ENCODE measurements at regions not wholly inside any gene's neighbourhood (a gene's known extent, or its start where the extent isn't known, plus 50 kb on each side); places are given as distances from the start of the nearest gene placed in this dataset.

GRCh38 chr22:49408102-49408836 lies 419.4 kb downstream of the BRD1 start:
- DNase-seq (ENCODE audit: low read depth) (no peak), FAIRE-seq (no peak)
- no peak overlapping the region for H3K4me3 ChIP-seq (ENCODE audit: low read depth, low read length)
- no peak for TF ChIP-seq CTCF (IDR thresholded peaks at IDR 0.05; ENCODE audit: insufficient read depth, low read length, severe bottlenecking)
- no peaks in the 10 kb centered on the region for H3K27me3 ChIP-seq (ENCODE audit: control insufficient read depth, insufficient read depth, low read length)
- H3K36me3 ChIP-seq (ENCODE audit: control insufficient read depth, insufficient read depth, low read length), result no peaks in the 10 kb centered on the region

GRCh38 chr22:49406879-49407587 lies 420.6 kb downstream of the BRD1 start:
- no peak overlapping the region for H3K4me3 ChIP-seq (ENCODE audit: low read depth, low read length)
- peak; percentile 47 for FAIRE-seq
- DNase-seq (ENCODE audit: low read depth), result no peak
- H3K36me3 ChIP-seq (ENCODE audit: control insufficient read depth, insufficient read depth, low read length), result no peaks in the 10 kb centered on the region
- no peaks in the 10 kb centered on the region for H3K27me3 ChIP-seq (ENCODE audit: control insufficient read depth, insufficient read depth, low read length)
- TF ChIP-seq CTCF (IDR thresholded peaks at IDR 0.05; ENCODE audit: insufficient read depth, low read length, severe bottlenecking), result no peak

GRCh38 chr22:49406047-49406650 lies 421.5 kb downstream of the BRD1 start:
- H3K36me3 ChIP-seq (ENCODE audit: control insufficient read depth, insufficient read depth, low read length), result no peaks in the 10 kb centered on the region
- H3K27me3 ChIP-seq (ENCODE audit: control insufficient read depth, insufficient read depth, low read length), result no peaks in the 10 kb centered on the region
- no peak for DNase-seq (ENCODE audit: low read depth)
- no peak overlapping the region for H3K4me3 ChIP-seq (ENCODE audit: low read depth, low read length)
- FAIRE-seq, result no peak
- TF ChIP-seq CTCF (IDR thresholded peaks at IDR 0.05; ENCODE audit: insufficient read depth, low read length, severe bottlenecking), result no peak

GRCh38 chr22:49405590-49405989 lies 422.1 kb downstream of the BRD1 start:
- no peak overlapping the region for H3K4me3 ChIP-seq (ENCODE audit: low read depth, low read length)
- H3K27me3 ChIP-seq (ENCODE audit: control insufficient read depth, insufficient read depth, low read length), result no peaks in the 10 kb centered on the region
- no peak for TF ChIP-seq CTCF (IDR thresholded peaks at IDR 0.05; ENCODE audit: insufficient read depth, low read length, severe bottlenecking)
- no peak for FAIRE-seq
- H3K36me3 ChIP-seq (ENCODE audit: control insufficient read depth, insufficient read depth, low read length), result no peaks in the 10 kb centered on the region
- DNase-seq (ENCODE audit: low read depth), result no peak

GRCh38 chr22:49404576-49405241 lies 423.0 kb downstream of the BRD1 start:
- no peak for TF ChIP-seq CTCF (IDR thresholded peaks at IDR 0.05; ENCODE audit: insufficient read depth, low read length, severe bottlenecking)
- Histone ChIP-seq H3K4me3 (ENCODE audit: low read depth, low read length) (no peak overlapping the region), H3K36me3 (ENCODE audit: control insufficient read depth, insufficient read depth, low read length) (no peaks in the 10 kb centered on the region), H3K27me3 (ENCODE audit: control insufficient read depth, insufficient read depth, low read length) (no peaks in the 10 kb centered on the region)
- FAIRE-seq (no peak), DNase-seq (ENCODE audit: low read depth) (no peak)

Data from bronchial epithelial cell (primary cell).